Stimulated activated naive CD8-positive, alpha-beta T cell treated with anti-CD3 and anti-CD28 coated beads, Interleukin-15, Interleukin-2, amounts not matched to agents 100 U/mL and 50 U/mL, for 24 hours (primary cell): ENCODE measurements at regions not wholly inside any gene's neighbourhood (a gene's known extent, or its start where the extent isn't known, plus 50 kb on each side); places are given as distances from the start of the nearest gene placed in this dataset.

ENCODE experiments used
- ATAC-seq: fragments of 150-1000 bp; cut with Tn5 transposase; one replicate; pipeline ENCODE4 v1.10.0; 2021
- DNase-seq: peaks from one replicate; pipeline ENCODE4 v3.0.0; 2021

- ATAC-seq: no peak
- DNase-seq: no peak
These were observed 97.1 kb upstream of the NRXN3 start for GRCh38 chr14:78073028-78073427.

GRCh38 chr14:78074561-78074960 lies 95.6 kb upstream of the NRXN3 start:
- no peak for ATAC-seq
- DNase-seq: no peak

DNA sequence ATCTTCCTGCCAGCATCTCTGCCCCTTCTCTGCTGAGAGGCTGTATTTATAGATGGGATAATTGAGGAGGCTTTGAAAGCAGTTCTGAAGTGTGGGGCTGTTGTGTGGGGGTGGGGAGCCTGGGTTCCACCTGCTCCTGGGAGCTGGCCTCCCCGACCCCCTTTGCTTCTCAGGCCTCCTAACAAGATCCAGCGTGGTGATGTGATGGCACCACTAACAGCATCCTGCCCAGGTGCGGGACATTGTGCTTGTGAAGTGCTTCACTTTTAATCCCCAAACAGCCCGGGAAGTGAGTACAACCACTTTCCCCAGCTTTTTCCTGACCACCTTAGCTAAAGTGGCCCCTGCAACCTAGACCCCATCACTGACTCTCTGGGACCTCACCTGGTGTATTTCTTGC lies 95.1 kb upstream of the NRXN3 start:
- ATAC-seq: no peak

GRCh38 chr14:78075555-78076277 lies 94.5 kb upstream of the NRXN3 start:
- no peak for DNase-seq
- ATAC-seq: no peak

More for the DNA sequence above, 95.1 kb upstream of the NRXN3 start:
- no peak for DNase-seq

DNA sequence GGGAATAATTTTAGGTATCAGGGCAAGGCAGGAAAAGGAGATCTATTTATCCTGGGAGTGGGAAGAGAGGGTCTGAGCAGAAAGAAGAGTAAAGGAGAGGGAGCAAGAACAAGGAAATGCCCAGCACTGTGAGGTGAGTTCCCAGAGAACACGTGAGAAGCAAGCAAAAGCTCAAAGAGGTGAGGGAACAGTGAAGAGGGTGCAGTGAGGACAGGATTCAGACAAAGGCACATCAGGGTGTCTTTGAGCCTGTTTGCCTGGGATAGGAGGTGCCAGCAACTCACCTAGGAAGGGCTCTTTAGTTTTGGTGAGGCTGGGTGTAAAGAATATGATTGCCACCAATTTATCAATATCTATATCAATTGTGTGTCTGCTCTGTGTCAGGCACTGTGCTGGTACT lies 88.9 kb upstream of the NRXN3 start:
- ATAC-seq (no peak), DNase-seq (no peak)

- ATAC-seq: no peak
- DNase-seq: no peak
These were observed 86.3 kb upstream of the NRXN3 start for GRCh38 chr14:78083837-78084236.

DNA sequence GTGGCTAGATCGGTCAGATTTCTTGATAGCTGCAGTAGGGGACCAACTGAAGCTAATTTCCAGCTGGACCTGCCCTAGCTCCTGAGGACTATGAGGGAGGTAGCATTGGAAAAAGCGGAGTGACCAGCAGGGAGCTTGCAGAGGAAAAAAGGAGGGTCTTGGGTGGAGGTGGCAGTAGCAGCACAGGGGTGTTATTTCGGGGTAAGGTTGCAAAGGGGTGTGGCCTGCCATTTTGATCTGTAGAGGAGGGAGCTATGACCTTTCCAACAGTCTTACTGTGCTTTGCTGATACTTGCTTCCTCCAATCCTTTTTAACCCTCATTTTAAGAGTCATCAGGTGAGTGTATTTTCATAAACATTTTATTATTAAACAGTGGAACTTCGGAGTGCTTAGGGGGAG lies 83.8 kb upstream of the NRXN3 start:
- no peak for ATAC-seq

DNA sequence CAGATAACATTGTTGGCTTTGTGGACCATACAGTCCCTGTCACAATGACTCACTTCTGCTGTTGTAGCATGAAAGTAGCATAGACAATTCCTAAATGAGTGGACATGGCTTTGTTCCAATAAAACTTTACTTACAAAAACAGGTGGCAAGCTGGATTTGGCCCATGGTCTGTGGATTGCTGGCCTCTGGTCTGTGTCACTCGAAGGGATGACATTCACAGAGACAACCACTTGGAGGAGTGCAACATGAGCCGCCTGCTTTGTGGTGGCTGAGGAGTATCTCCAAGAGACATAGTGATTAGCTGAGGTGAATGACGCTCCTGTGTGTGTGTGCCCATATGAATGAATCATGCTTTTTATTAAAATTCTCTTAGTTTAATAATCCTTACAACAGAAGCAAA lies 81.3 kb upstream of the NRXN3 start:
- DNase-seq (no peak), ATAC-seq (no peak)

More for the DNA sequence above, 83.8 kb upstream of the NRXN3 start:
- no peak for DNase-seq

DNA sequence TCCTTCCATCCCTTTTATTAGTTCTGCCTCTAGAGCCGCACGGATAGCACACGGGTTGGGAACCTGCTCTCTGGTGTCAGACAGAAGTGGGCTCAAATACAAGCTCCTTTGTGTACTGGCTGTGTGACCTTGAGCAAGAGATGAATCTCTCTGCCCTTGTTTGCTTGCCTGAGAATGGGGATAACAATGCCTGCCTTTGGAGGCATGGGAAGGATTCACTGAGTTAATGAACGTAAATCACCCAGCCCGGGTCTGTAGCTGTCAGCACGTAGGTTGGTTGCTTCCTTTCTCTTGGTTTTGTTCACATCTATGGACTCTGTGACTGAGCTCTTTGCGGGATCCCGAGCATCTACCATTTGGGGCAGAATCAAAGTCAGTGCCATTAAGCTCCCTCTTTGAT lies 79.3 kb upstream of the NRXN3 start:
- DNase-seq (no peak), ATAC-seq (no peak)

GRCh38 chr14:78091361-78091760 lies 78.8 kb upstream of the NRXN3 start:
- no peak for DNase-seq
- no peak for ATAC-seq

DNA sequence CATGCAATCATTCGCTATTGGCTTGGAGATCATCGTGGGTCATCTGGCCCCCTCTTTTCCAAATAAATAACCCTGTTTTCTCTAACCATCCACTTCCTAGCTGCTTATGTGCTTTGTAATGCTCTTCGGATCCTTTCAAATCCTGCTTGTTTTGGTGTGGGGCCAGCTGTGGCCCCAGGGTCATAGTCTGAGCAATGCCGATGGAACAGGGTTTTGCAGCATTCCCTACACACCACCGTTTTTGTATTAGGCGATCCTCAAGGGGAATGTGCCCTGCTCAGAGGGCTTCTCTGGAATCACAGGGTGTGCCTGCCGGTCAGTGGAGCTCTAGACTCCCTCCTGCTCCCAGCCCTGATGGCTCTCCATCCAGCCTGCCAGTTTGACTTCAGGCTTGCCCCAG lies 78.1 kb upstream of the NRXN3 start:
- DNase-seq (no peak), ATAC-seq (no peak)

- DNase-seq: no peak
- ATAC-seq: no peak
These were observed 66.9 kb upstream of the NRXN3 start for GRCh38 chr14:78103271-78103670.

DNA sequence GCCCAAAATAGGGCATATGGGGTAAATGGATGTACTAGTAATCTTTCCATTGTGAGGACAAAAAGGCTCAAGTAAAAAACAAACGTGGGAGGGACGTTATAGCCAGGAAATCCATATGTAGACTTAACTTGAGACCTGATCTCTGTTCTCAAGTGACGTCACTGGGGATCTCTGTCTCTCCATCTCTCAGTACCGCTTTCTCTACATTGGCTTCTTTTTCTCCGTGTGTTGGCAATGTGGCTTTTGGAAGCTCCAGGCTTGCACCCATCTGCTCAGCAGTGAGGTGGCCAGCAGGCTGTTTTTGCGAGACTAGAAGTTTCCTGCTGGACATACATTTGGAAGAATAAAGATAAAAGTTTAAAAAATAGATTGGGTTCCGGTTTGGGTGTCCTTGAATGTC lies 66.0 kb upstream of the NRXN3 start:
- DNase-seq: no peak
- no peak for ATAC-seq

DNA sequence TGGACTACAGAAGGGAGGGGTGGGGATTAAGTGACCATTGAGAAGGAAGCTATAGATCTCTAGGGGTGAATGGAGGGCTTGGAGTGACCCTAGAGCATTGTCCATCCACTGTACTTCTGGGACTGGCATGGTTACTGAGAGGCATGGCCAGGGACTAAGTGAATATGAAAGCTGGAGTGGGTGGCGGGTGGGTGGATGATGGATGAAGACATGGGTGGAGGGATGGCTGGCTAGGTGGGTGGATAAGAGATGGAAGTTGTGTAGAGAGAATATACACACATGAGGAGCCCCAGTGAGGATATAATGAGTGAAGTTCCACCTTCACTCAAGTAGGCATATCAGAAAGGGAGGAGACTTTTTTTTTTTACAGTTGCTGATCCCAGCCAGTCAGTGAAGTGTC lies 65.5 kb upstream of the NRXN3 start:
- ATAC-seq (no peak), DNase-seq (no peak)

DNA sequence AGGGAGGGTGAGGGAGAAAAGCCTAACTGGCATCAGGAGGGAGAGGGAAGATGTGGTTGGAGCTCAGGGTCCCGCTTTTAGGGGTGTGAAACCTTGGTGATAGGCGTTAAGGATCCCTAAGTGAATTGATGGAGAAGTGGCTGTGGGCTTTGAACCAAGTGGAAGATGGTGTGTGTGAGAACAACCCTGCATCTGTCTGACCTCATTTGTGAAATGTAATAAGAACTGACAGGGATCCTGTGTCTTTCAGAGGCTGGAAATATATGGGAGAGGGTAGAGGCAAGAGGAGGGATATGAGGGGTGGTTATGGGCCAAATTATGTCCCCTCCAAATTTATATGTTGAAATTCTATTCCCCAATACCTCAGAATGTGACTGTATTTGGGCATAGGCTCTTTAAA lies 63.8 kb upstream of the NRXN3 start:
- DNase-seq (no peak), ATAC-seq (no peak)

DNA sequence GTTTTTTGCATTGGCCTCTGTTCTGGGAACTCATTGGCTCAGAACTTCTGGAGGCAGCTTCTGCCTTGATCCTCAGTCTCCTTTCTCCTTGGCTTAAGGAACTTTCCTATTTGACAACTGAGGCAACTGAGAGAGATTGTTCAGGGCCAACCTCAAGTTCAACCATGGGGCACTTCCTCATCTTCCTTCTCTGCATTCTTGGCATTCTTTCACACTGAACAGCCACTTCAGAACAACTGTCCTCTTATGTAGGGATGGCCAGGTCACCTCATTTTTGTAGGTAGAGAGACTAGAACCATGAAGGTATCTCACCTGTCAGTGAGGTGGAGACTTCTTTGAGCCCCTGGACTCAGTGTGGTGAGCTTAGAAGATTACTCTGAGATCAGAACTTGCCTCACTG lies 63.0 kb upstream of the NRXN3 start:
- no peak for ATAC-seq
- DNase-seq: no peak

- ATAC-seq (no peak), DNase-seq (no peak)
These were observed 50.7 kb upstream of the NRXN3 start for GRCh38 chr14:78119440-78119839.
